Activated naive CD4-positive, alpha-beta T cell treated with anti-CD3 and anti-CD28 coated beads, Interleukin-2, amount 50 U/mL, for 24 hours (primary cell): ENCODE measurements at regions not wholly inside any gene's neighbourhood (a gene's known extent, or its start where the extent isn't known, plus 50 kb on each side); places are given as distances from the start of the nearest gene placed in this dataset.

Experiments used
- H3K27ac Mint-ChIP-seq: one replicate; pipeline ENCODE4 v1.8.0; 2021; ENCODE audit warnings: mild to moderate bottlenecking, mixed read lengths
- H3K27me3 Mint-ChIP-seq: one replicate; pipeline ENCODE4 v1.8.0; 2021; ENCODE audit warnings: mixed read lengths
- H3K36me3 Mint-ChIP-seq: one replicate; pipeline ENCODE4 v1.8.0; 2021; ENCODE audit warnings: mixed read lengths
- H3K4me1 Mint-ChIP-seq: one replicate; pipeline ENCODE4 v1.8.0; 2021; ENCODE audit warnings: mixed read lengths
- H3K4me3 Mint-ChIP-seq: one replicate; pipeline ENCODE4 v1.8.0; 2021; ENCODE audit warnings: mild to moderate bottlenecking, mixed read lengths
- H3K9me3 Mint-ChIP-seq: one replicate; pipeline ENCODE4 v1.8.0; 2021; ENCODE audit warnings: mixed read lengths

GRCh38 chr20:7416382-7416781, 523.9 kb downstream of the HAO1 start:
- Mint-ChIP-seq H3K36me3 (no peaks in the 10 kb centered on the region), H3K27ac (no peak overlapping the region), H3K4me1 (no peaks in the 10 kb centered on the region), H3K4me3 (no peak overlapping the region), H3K27me3 (no peaks in the 10 kb centered on the region), H3K9me3 (no peaks in the 10 kb centered on the region)

- Mint-ChIP-seq H3K9me3 (no peaks in the 10 kb centered on the region), H3K36me3 (no peaks in the 10 kb centered on the region), H3K27me3 (no peaks in the 10 kb centered on the region), H3K27ac (no peak overlapping the region), H3K4me1 (no peaks in the 10 kb centered on the region), H3K4me3 (no peak overlapping the region)
These were observed 519.9 kb downstream of the HAO1 start for GRCh38 chr20:7420345-7420744.

- Mint-ChIP-seq H3K4me1 (no peaks in the 10 kb centered on the region), H3K36me3 (no peaks in the 10 kb centered on the region), H3K4me3 (no peak overlapping the region), H3K9me3 (peaks cover 9% of the 10 kb centered on the region), H3K27ac (no peak overlapping the region), H3K27me3 (no peaks in the 10 kb centered on the region)
These were observed 513.3 kb downstream of the HAO1 start for GRCh38 chr20:7426890-7427496.

GRCh38 chr20:7428946-7429345, 511.3 kb downstream of the HAO1 start:
- Mint-ChIP-seq H3K4me3 (no peak overlapping the region), H3K9me3 (peaks cover 16% of the 10 kb centered on the region), H3K36me3 (no peaks in the 10 kb centered on the region), H3K27me3 (no peaks in the 10 kb centered on the region), H3K4me1 (no peaks in the 10 kb centered on the region), H3K27ac (no peak overlapping the region)

- H3K27ac Mint-ChIP-seq: no peak overlapping the region
- H3K9me3 Mint-ChIP-seq: peaks cover 16% of the 10 kb centered on the region
- H3K27me3 Mint-ChIP-seq: no peaks in the 10 kb centered on the region
- H3K4me1 Mint-ChIP-seq: no peaks in the 10 kb centered on the region
- no peak overlapping the region for H3K4me3 Mint-ChIP-seq
- no peaks in the 10 kb centered on the region for H3K36me3 Mint-ChIP-seq
These were observed 507.6 kb downstream of the HAO1 start for GRCh38 chr20:7432612-7433011.

- peaks cover 11% of the 10 kb centered on the region for H3K9me3 Mint-ChIP-seq
- no peak overlapping the region for H3K4me3 Mint-ChIP-seq
- H3K36me3 Mint-ChIP-seq: no peaks in the 10 kb centered on the region
- H3K27me3 Mint-ChIP-seq: no peaks in the 10 kb centered on the region
- no peaks in the 10 kb centered on the region for H3K4me1 Mint-ChIP-seq
- no peak overlapping the region for H3K27ac Mint-ChIP-seq
These were observed 502.9 kb downstream of the HAO1 start for GRCh38 chr20:7437311-7437710.

- peaks cover 5% of the 10 kb centered on the region for H3K9me3 Mint-ChIP-seq
- no peaks in the 10 kb centered on the region for H3K36me3 Mint-ChIP-seq
- H3K27me3 Mint-ChIP-seq: no peaks in the 10 kb centered on the region
- H3K27ac Mint-ChIP-seq: no peak overlapping the region
- H3K4me3 Mint-ChIP-seq: no peak overlapping the region
- no peaks in the 10 kb centered on the region for H3K4me1 Mint-ChIP-seq
These were observed 491.0 kb downstream of the HAO1 start for GRCh38 chr20:7449269-7449668.

- Mint-ChIP-seq H3K27me3 (no peaks in the 10 kb centered on the region), H3K9me3 (peaks cover 5% of the 10 kb centered on the region), H3K4me3 (no peak overlapping the region), H3K4me1 (no peaks in the 10 kb centered on the region), H3K27ac (no peak overlapping the region), H3K36me3 (no peaks in the 10 kb centered on the region)
These were observed 487.4 kb downstream of the HAO1 start for GRCh38 chr20:7452890-7453289.

GRCh38 chr20:7454047-7454446, 486.2 kb downstream of the HAO1 start:
- no peaks in the 10 kb centered on the region for H3K27me3 Mint-ChIP-seq
- H3K4me1 Mint-ChIP-seq: no peaks in the 10 kb centered on the region
- no peak overlapping the region for H3K27ac Mint-ChIP-seq
- no peaks in the 10 kb centered on the region for H3K36me3 Mint-ChIP-seq
- no peak overlapping the region for H3K4me3 Mint-ChIP-seq
- peaks cover 5% of the 10 kb centered on the region for H3K9me3 Mint-ChIP-seq

GRCh38 chr20:7458459-7458858, 481.8 kb downstream of the HAO1 start:
- Mint-ChIP-seq H3K4me1 (no peaks in the 10 kb centered on the region), H3K27me3 (no peaks in the 10 kb centered on the region), H3K4me3 (no peak overlapping the region), H3K27ac (no peak overlapping the region), H3K36me3 (no peaks in the 10 kb centered on the region), H3K9me3 (no peaks in the 10 kb centered on the region)

- Mint-ChIP-seq H3K4me3 (no peak overlapping the region), H3K27me3 (no peaks in the 10 kb centered on the region), H3K4me1 (no peaks in the 10 kb centered on the region), H3K9me3 (no peaks in the 10 kb centered on the region), H3K27ac (no peak overlapping the region), H3K36me3 (no peaks in the 10 kb centered on the region)
These were observed 481.2 kb downstream of the HAO1 start for GRCh38 chr20:7459083-7459482.

GRCh38 chr20:7463290-7463689, 477.0 kb downstream of the HAO1 start:
- H3K4me3 Mint-ChIP-seq: no peak overlapping the region
- peaks cover 13% of the 10 kb centered on the region for H3K9me3 Mint-ChIP-seq
- no peaks in the 10 kb centered on the region for H3K4me1 Mint-ChIP-seq
- H3K27ac Mint-ChIP-seq: no peak overlapping the region
- no peaks in the 10 kb centered on the region for H3K27me3 Mint-ChIP-seq
- H3K36me3 Mint-ChIP-seq: no peaks in the 10 kb centered on the region

GRCh38 chr20:7470912-7471311, 469.3 kb downstream of the HAO1 start:
- Mint-ChIP-seq H3K27ac (no peak overlapping the region), H3K4me1 (no peaks in the 10 kb centered on the region), H3K9me3 (peaks cover 16% of the 10 kb centered on the region), H3K27me3 (no peaks in the 10 kb centered on the region), H3K4me3 (no peak overlapping the region), H3K36me3 (no peaks in the 10 kb centered on the region)

GRCh38 chr20:7490288-7490687, 450.0 kb downstream of the HAO1 start:
- Mint-ChIP-seq H3K27ac (no peak overlapping the region), H3K36me3 (no peaks in the 10 kb centered on the region), H3K4me1 (no peaks in the 10 kb centered on the region), H3K4me3 (no peak overlapping the region), H3K27me3 (no peaks in the 10 kb centered on the region), H3K9me3 (peaks cover 7% of the 10 kb centered on the region)

GRCh38 chr20:7492257-7492656, 448.0 kb downstream of the HAO1 start:
- Mint-ChIP-seq H3K36me3 (no peaks in the 10 kb centered on the region), H3K9me3 (peaks cover 7% of the 10 kb centered on the region), H3K27ac (no peak overlapping the region), H3K27me3 (no peaks in the 10 kb centered on the region), H3K4me3 (no peak overlapping the region), H3K4me1 (no peaks in the 10 kb centered on the region)

GRCh38 chr20:7493311-7493710, 446.9 kb downstream of the HAO1 start:
- Mint-ChIP-seq H3K9me3 (peaks cover 7% of the 10 kb centered on the region), H3K27ac (no peak overlapping the region), H3K36me3 (no peaks in the 10 kb centered on the region), H3K4me1 (no peaks in the 10 kb centered on the region), H3K27me3 (no peaks in the 10 kb centered on the region), H3K4me3 (no peak overlapping the region)

GRCh38 chr20:7496394-7496991, 443.8 kb downstream of the HAO1 start:
- Mint-ChIP-seq H3K27me3 (no peaks in the 10 kb centered on the region), H3K27ac (no peak overlapping the region), H3K4me3 (no peak overlapping the region), H3K4me1 (no peaks in the 10 kb centered on the region), H3K9me3 (peaks cover 7% of the 10 kb centered on the region), H3K36me3 (no peaks in the 10 kb centered on the region)
